ENCODE measurements at regions not wholly inside any gene's neighbourhood (a gene's known extent, or its start where the extent isn't known, plus 50 kb on each side); places are given as distances from the start of the nearest gene placed in this dataset.

DNA sequence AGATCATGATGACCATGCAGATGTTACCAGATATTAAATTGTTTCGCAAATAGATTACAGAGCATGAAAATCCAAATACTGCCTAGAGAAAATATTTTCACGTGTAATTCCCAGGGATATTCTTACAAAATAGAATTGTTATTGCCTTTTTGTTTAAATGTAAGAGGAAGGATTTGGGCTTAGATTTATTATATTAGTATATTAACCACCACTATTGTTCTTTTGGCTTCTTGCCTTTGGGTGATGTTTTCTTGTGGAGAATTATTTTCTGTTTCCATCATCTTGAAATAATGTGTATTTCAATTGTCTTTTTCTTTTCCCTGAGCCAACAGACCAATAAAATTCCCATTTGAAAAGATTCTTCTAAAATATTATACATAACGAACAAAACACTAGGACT is 109.7 kb upstream of the NUDT7 start:
- POLR2A ChIA-PET = no interaction called here
- ATAC-seq = no peak
- no peaks in the 10 kb centered on the region for H3K36me3 Mint-ChIP-seq
- no peak for DNase-seq
- H3K27me3 Mint-ChIP-seq = peaks cover 10 to 46% (median 14%) of the 10 kb centered on the region in 5 donors
- H3K4me1 Mint-ChIP-seq = no peaks in the 10 kb centered on the region
- H3K27ac Mint-ChIP-seq = no peak overlapping the region
- H3K4me3 Mint-ChIP-seq = no peak overlapping the region
- peaks cover 0 to 3% (median 0%) of the 10 kb centered on the region in 9 donors for H3K9me3 Mint-ChIP-seq

DNA sequence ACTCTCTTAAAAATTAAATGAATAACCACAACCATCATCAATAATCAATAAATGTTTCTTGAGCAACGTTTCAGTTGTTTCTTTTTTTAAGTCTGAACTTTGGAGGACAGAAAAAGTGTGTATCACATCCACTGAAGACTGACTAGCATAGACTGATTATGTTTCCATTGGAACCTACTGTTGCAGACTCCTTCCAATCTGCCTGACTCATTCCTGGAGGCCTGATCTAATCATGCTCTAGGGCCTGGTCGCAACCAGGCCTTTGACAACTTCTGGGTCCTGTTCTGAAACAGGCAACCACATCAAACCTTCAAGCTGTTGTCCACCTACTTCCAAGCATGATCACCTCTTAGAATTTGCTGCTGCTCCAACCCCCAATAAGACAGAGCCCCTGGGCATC is 109.2 kb upstream of the NUDT7 start:
- no peak overlapping the region for H3K27ac Mint-ChIP-seq
- DNase-seq = no peak
- POLR2A ChIA-PET = no interaction called here
- peaks cover 11 to 51% (median 18%) of the 10 kb centered on the region in 5 donors for H3K27me3 Mint-ChIP-seq
- ATAC-seq = no peak
- no peak overlapping the region for H3K4me3 Mint-ChIP-seq
- no peaks in the 10 kb centered on the region for H3K4me1 Mint-ChIP-seq
- peaks cover 0 to 3% (median 0%) of the 10 kb centered on the region in 9 donors for H3K9me3 Mint-ChIP-seq
- no peaks in the 10 kb centered on the region for H3K36me3 Mint-ChIP-seq

DNA sequence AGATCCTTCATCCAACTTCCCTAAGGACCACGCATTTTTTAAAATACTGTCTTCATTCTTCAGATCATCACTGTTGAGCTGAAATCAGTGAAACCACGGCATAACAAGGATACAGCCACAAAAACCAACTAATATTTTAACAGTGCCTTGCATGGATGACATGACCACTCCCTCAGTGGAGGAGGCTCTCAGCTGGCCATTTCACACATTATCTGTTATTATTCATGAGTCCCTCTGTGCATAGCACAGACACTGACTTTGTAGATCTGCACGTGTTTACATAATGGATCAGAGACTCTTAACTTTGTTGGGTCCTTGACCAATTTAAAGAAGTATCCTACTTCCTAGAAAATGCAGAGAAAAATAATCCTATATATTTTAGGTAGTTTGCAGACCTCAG is 104.8 kb upstream of the NUDT7 start:
- Mint-ChIP-seq H3K27ac (no peak overlapping the region), H3K27me3 (peaks cover 11 to 43% (median 15%) of the 10 kb centered on the region in 5 donors), H3K4me1 (peaks cover 0 to 2% (median 0%) of the 10 kb centered on the region in 4 donors), H3K4me3 (no peak overlapping the region), H3K9me3 (no peaks in the 10 kb centered on the region), H3K36me3 (no peaks in the 10 kb centered on the region)
- no peak for DNase-seq
- POLR2A ChIA-PET = no interaction called here
- no peak for ATAC-seq

DNA sequence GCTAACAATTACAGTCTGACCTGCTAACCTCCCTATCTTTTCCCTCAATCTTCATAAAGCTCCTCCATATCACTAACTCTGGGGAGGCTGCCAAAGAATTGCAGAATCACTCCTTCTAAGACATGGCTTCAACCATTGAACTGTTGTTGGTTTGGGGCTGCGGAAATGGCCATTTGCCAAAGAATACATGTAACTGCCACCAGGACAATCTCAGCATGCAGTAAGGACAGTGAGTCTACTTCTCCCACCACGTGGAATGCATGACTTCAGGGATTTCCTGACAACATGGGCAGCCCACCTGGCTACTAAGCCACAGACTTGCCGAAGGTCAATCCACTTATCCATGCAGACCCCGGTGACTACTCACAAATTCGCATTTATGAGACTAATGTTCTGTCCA is 104.3 kb upstream of the NUDT7 start:
- no peak for ATAC-seq
- peaks cover 11 to 43% (median 15%) of the 10 kb centered on the region in 5 donors for H3K27me3 Mint-ChIP-seq
- H3K9me3 Mint-ChIP-seq = no peaks in the 10 kb centered on the region
- DNase-seq = no peak
- POLR2A ChIA-PET = no interaction called here
- H3K27ac Mint-ChIP-seq = no peak overlapping the region
- H3K4me3 Mint-ChIP-seq = no peak overlapping the region
- H3K36me3 Mint-ChIP-seq = no peaks in the 10 kb centered on the region
- peaks cover 0 to 2% (median 0%) of the 10 kb centered on the region in 4 donors for H3K4me1 Mint-ChIP-seq

DNA sequence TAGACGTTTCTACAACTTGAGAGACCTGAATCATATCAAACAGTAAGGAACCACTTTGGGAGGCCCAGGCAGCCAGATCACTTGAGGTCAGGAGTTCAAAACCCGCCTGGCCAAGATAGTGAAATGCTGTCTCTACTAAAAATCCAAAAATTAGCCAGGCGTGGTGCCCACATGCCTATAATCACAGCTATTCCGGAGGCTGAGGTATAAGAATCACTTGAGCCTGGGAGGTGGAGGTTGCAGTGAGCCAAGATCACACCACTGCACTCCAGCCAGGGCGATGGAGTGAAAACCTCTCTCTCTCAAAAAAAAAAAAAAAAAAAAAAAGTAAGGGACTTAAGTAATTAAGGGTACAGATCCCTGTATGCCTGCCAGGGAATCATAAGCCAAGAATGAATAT is 103.4 kb upstream of the NUDT7 start:
- no peak for DNase-seq
- H3K36me3 Mint-ChIP-seq = no peaks in the 10 kb centered on the region
- H3K4me1 Mint-ChIP-seq = peaks cover 0 to 2% (median 0%) of the 10 kb centered on the region in 4 donors
- H3K9me3 Mint-ChIP-seq = no peaks in the 10 kb centered on the region
- H3K27me3 Mint-ChIP-seq = peaks cover 11 to 40% (median 15%) of the 10 kb centered on the region in 5 donors
- H3K27ac Mint-ChIP-seq = no peak overlapping the region
- no peak overlapping the region for H3K4me3 Mint-ChIP-seq
- POLR2A ChIA-PET = no interaction called here
- no peak for ATAC-seq

DNA sequence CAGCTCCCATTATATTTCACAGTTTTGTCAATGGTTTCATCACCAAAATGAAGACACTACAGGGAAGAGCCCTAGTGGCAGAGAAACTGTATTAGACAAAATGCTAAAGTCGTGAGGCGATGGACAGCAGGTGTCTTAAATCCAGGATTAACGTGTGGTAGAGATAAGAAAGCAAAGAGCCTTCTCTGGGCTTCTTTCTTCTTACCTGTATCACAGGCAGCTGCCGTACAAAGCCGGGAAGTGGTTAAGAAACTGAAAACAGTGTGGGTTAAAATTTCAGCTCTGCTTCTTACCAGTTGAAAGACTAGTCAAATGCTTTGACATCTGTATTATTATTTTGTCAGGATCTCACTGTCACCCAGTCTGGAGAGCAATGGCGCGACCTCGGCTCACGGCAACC is 98.2 kb upstream of the NUDT7 start:
- H3K27me3 Mint-ChIP-seq = peaks cover 2 to 36% (median 9%) of the 10 kb centered on the region in 5 donors
- POLR2A ChIA-PET = no interaction called here
- no peak for ATAC-seq
- DNase-seq = no peak
- H3K27ac Mint-ChIP-seq = no peak overlapping the region
- no peaks in the 10 kb centered on the region for H3K9me3 Mint-ChIP-seq
- H3K4me3 Mint-ChIP-seq = no peak overlapping the region
- peaks cover 0 to 2% (median 0%) of the 10 kb centered on the region in 4 donors for H3K4me1 Mint-ChIP-seq
- no peaks in the 10 kb centered on the region for H3K36me3 Mint-ChIP-seq

DNA sequence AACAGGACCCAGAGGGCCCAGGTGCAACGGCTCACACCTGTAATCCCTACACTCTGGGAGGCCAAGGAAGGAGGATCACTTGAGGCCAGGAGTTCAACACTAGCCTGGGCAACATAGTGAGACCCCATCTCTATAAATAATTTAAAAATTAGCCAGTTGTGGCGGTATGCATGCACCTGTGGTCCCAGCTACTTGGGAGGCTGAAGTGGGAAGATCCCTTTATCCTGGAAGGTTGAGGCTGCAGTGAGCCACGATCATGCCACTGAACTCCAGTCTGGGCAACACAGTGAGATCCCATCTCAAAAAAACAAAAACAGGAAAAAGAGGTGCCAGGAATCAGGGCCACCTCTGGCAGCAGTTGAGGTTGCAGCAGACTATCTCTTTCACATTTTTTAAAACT is 85.7 kb upstream of the NUDT7 start:
- H3K27ac Mint-ChIP-seq = no peak overlapping the region
- ATAC-seq (no peak), DNase-seq (no peak)
- H3K36me3 Mint-ChIP-seq = no peaks in the 10 kb centered on the region
- POLR2A ChIA-PET = no interaction called here
- peaks cover 0 to 1% (median 0%) of the 10 kb centered on the region in 4 donors for H3K4me1 Mint-ChIP-seq
- peaks cover 0 to 2% (median 0%) of the 10 kb centered on the region in 9 donors for H3K9me3 Mint-ChIP-seq
- H3K4me3 Mint-ChIP-seq = no peak overlapping the region
- peaks cover 2 to 39% (median 14%) of the 10 kb centered on the region in 5 donors for H3K27me3 Mint-ChIP-seq

DNA sequence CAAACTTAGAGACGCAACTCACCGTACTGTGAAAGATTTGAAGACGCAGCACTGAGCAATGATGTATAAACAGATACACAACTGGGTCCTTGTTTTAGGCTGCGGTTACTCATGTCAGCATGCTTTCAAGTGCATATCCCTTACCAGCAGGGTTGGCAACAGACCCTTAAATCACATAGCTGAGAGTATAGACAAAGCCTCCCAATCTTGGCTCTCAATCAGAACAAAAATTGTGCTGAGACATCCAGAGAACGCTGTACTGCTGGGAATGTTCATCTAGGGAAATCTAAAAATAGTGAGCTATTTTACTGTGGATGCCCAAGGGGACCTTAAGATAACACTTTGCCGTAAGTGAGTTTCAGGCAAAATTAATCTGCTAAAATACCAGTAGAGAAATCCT is 84.4 kb upstream of the NUDT7 start:
- Mint-ChIP-seq H3K4me3 (no peak overlapping the region), H3K36me3 (no peaks in the 10 kb centered on the region), H3K27ac (no peak overlapping the region), H3K4me1 (no peaks in the 10 kb centered on the region), H3K9me3 (no peaks in the 10 kb centered on the region), H3K27me3 (peaks cover 2 to 31% (median 10%) of the 10 kb centered on the region in 5 donors)
- POLR2A ChIA-PET = no interaction called here
- no peak for ATAC-seq
- no peak for DNase-seq

DNA sequence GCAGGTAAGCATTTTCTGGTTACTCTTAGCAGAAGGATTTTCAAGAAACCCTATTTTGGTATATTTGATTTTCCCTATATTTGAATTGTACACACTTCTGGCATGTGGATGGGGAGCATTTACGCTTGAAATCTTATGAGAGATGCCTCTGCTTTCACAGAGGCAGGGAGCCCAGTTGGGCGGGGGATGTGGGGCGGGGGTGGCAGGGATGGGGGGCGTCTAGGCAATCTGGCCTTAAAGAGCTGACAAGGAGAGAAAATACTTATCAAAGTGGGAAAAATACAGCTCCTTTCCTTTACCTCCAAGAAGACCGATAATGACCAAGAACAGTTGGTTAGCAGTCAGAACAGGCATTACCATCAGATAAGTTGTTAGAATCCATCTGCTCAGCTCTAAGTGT is 79.1 kb upstream of the NUDT7 start:
- no peaks in the 10 kb centered on the region for H3K9me3 Mint-ChIP-seq
- no peak for ATAC-seq
- no peak overlapping the region for H3K4me3 Mint-ChIP-seq
- DNase-seq = no peak
- no peaks in the 10 kb centered on the region for H3K4me1 Mint-ChIP-seq
- no peaks in the 10 kb centered on the region for H3K36me3 Mint-ChIP-seq
- POLR2A ChIA-PET = no interaction called here
- H3K27me3 Mint-ChIP-seq = peaks cover 3 to 21% (median 7%) of the 10 kb centered on the region in 5 donors
- no peak overlapping the region for H3K27ac Mint-ChIP-seq

DNA sequence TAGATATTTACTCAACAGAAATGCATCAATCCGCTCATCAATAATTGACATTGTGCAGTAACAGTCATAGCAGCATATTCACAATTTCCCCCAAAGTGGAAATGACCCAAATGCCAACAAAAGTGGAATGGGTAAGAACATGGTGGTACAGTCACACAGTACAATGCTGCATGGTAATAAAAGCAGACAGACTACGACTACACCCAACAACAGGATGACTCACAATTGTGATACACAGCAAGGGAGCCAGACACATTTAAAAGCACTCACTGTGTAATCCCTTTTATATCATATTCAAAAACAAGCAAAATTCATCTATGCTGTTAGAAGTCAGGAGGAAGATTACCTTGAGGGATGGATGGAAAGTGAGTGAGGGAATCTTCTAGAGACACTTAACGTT is 76.5 kb upstream of the NUDT7 start:
- H3K4me3 Mint-ChIP-seq = no peak overlapping the region
- no peak overlapping the region for H3K27ac Mint-ChIP-seq
- POLR2A ChIA-PET = no interaction called here
- H3K27me3 Mint-ChIP-seq = peaks cover 5 to 23% (median 11%) of the 10 kb centered on the region in 5 donors
- H3K4me1 Mint-ChIP-seq = no peaks in the 10 kb centered on the region
- ATAC-seq (no peak), DNase-seq (no peak)
- H3K36me3 Mint-ChIP-seq = no peaks in the 10 kb centered on the region
- H3K9me3 Mint-ChIP-seq = no peaks in the 10 kb centered on the region

DNA sequence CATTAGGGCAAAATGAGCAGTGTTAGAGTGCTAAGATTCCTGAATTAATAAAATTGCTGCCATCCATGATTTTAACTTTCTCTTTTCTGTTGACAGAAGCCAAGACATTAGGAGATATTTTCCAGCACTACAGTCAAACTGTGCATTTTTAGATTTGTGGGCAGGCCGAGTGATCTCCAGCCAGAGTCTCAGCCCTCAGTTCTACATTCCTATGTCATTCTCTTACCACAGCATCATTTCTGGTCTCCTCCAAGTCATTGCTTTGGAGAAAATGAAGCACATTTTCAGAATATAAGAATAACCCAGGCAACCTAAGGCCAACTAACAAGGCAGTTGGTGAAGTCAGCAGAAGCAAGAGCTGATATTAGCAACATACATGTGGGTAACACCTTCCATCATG is 74.6 kb upstream of the NUDT7 start:
- no peak overlapping the region for H3K4me3 Mint-ChIP-seq
- POLR2A ChIA-PET = no interaction called here
- H3K27ac Mint-ChIP-seq = no peak overlapping the region
- no peaks in the 10 kb centered on the region for H3K4me1 Mint-ChIP-seq
- ATAC-seq (no peak), DNase-seq (no peak)
- peaks cover 11 to 32% (median 18%) of the 10 kb centered on the region in 5 donors for H3K27me3 Mint-ChIP-seq
- no peaks in the 10 kb centered on the region for H3K36me3 Mint-ChIP-seq
- H3K9me3 Mint-ChIP-seq = no peaks in the 10 kb centered on the region

DNA sequence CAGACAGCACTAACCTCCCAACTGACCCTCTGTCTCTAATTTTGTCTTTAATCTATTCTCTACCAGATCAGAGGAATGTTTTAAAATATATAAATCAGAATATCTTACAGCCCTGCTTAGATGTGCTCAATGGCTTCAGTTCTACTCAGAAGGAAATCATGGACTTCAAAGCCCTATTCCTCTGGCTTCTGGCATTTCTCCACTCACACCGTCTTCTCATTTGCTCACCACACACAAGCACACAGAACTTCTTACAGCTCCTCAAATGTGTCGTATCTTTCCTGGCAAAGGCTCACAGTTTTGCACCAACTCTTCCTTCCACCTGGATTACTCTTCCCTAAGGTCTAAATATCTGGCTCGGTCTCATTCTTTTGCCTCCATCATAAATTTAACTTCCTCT is 71.6 kb upstream of the NUDT7 start:
- POLR2A ChIA-PET = no interaction called here
- Mint-ChIP-seq H3K27me3 (peaks cover 17 to 50% (median 20%) of the 10 kb centered on the region in 5 donors), H3K27ac (no peak overlapping the region)

DNA sequence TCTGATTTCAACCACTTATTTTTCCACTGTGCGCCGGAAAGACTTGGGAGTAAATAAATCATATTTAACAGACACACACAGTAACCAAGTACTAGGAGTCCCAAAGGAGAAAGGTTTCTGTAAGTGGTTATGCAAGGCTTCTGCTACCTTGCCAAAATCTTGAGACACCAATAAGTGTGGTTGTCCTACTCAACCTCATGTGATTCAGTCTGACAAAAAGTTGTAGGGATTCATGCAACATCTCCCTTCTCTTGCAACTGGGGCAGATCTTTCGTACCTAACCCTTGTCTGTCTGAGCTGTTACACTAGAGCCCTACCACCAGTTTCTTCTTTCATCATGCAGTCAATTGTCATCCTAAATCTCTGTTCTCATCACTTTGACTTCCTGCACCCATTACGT is 69.9 kb upstream of the NUDT7 start:
- H3K4me3 Mint-ChIP-seq = no peak overlapping the region
- ATAC-seq (no peak), DNase-seq (no peak)
- no peak overlapping the region for H3K27ac Mint-ChIP-seq
- peaks cover 19 to 58% (median 29%) of the 10 kb centered on the region in 5 donors for H3K27me3 Mint-ChIP-seq
- peaks cover 0 to 5% (median 0%) of the 10 kb centered on the region in 3 donors for H3K36me3 Mint-ChIP-seq
- POLR2A ChIA-PET = no interaction called here
- H3K4me1 Mint-ChIP-seq = no peaks in the 10 kb centered on the region
- H3K9me3 Mint-ChIP-seq = no peaks in the 10 kb centered on the region

More for the DNA sequence above, 71.6 kb upstream of the NUDT7 start:
- no peaks in the 10 kb centered on the region for H3K36me3 Mint-ChIP-seq
- ATAC-seq (no peak), DNase-seq (no peak)
- no peaks in the 10 kb centered on the region for H3K4me1 Mint-ChIP-seq
- no peaks in the 10 kb centered on the region for H3K9me3 Mint-ChIP-seq
- no peak overlapping the region for H3K4me3 Mint-ChIP-seq

DNA sequence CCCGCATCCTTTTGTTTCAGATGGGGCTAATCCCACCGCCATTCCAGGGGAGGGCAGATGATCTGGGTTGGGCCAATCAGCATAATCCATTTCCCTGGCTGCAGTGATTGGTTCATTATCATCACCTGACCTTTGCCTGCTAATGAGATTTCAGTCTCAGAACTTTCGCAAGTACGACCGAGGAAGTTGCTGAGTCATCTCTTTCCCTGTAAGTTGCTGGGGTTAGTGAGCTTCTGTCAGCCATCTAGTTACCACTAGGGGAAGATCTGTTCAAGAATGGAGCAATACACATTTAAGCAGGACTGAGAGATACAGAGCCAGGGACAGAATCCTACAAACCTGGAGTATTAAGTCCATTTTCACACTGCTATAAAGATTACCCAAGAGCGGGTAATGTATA is 65.3 kb upstream of the NUDT7 start:
- H3K4me1 Mint-ChIP-seq = peaks cover 0 to 1% (median 0%) of the 10 kb centered on the region in 4 donors
- DNase-seq = no peak
- no peak overlapping the region for H3K4me3 Mint-ChIP-seq
- POLR2A ChIA-PET = interaction anchor here (0.6 kb wide), 1 partner anchor 67 kb away, joined by 4 read pairs; no protein-coding TSS in a partner anchor
- H3K27ac Mint-ChIP-seq = no peak overlapping the region
- peaks cover 0 to 11% (median 0%) of the 10 kb centered on the region in 3 donors for H3K36me3 Mint-ChIP-seq
- peaks cover 18 to 55% (median 32%) of the 10 kb centered on the region in 5 donors for H3K27me3 Mint-ChIP-seq
- H3K9me3 Mint-ChIP-seq = peaks cover 0 to 5% (median 0%) of the 10 kb centered on the region in 9 donors
- no peak for ATAC-seq

Measured in naive thymus-derived CD8-positive, alpha-beta T cell (primary cell).